ENCODE measurements at regions not wholly inside any gene's neighbourhood (a gene's known extent, or its start where the extent isn't known, plus 50 kb on each side); places are given as distances from the start of the nearest gene placed in this dataset.

GRCh38 chr5:160969645-160970044, 117.6 kb upstream of the ATP10B start:
- TF ChIP-seq TAF1 (IDR thresholded peaks at IDR 0.05; ENCODE audit: borderline replicate concordance, low read depth, low read length) = no peak
- no peak for TF ChIP-seq USF2 (IDR thresholded peaks at IDR 0.05; ENCODE audit: borderline replicate concordance, low read depth, low read length)
- no peak for TF ChIP-seq CTCF (IDR thresholded peaks at IDR 0.05)
- TF ChIP-seq POLR2AphosphoS5 (IDR thresholded peaks at IDR 0.05; ENCODE audit: low read depth, low read length) = no peak
- TF ChIP-seq CHD2 (IDR thresholded peaks at IDR 0.05; ENCODE audit: low read length, partially characterized antibody) = no peak

Data from SK-N-SH (cell line).